H1 (cell line): ENCODE measurements at regions not wholly inside any gene's neighbourhood (a gene's known extent, or its start where the extent isn't known, plus 50 kb on each side); places are given as distances from the start of the nearest gene placed in this dataset.

Source experiments
- CTCF ChIA-PET: fragments of 300-600 bp; sonication (Branson Sonifier 250); formaldehyde crosslinking; loops from one replicate; lab custom pipeline; 2021; ENCODE audit not compliant: partially characterized antibody; lab: Charles Lee
- POLR2A ChIA-PET: fragments of 300-600 bp; sonication (Branson Sonifier 250); formaldehyde crosslinking; loops from one replicate; lab custom pipeline; 2021; ENCODE audit warnings: inconsistent platforms; ENCODE audit not compliant: partially characterized antibody; lab: Charles Lee
- DNase-seq, 2 experiments: peaks; one replicate each; pipeline versions ENCODE4 v3.0.0 to v3.0.0-alpha.2; 2010 to 2022; ENCODE audit warnings: low spot score in 2 of 2, low read depth in 1 of 2, mixed read lengths in 1 of 2
- FAIRE-seq: peaks from 2 replicates; lab custom pipeline; 2011; peaks lifted over from hg19 to GRCh38; lab: Jason Lieb, UNC
- H2AFZ ChIP-seq: 2 replicates; pipeline ENCODE4 v1.8.1; 2012; ENCODE audit warnings: low read length, inconsistent platforms
- H2AK5ac ChIP-seq: 2 replicates; pipeline ENCODE4 v1.6.1; 2013; ENCODE audit warnings: low read depth, low read length
- H2BK120ac ChIP-seq: replicated peaks from 2 replicates; pipeline ENCODE3; 2013; ENCODE audit warnings: low read depth, low read length, inconsistent platforms
- H2BK12ac ChIP-seq: 2 replicates; pipeline ENCODE4 v1.6.1; 2013; ENCODE audit warnings: low read depth, low read length
- H2BK15ac ChIP-seq: 2 replicates; pipeline ENCODE4 v1.6.1; 2013; ENCODE audit warnings: low read length
- H2BK20ac ChIP-seq: 2 replicates; pipeline ENCODE4 v1.6.1; 2013; ENCODE audit warnings: low read length
- H2BK5ac ChIP-seq: 2 replicates; pipeline ENCODE4 v1.6.1; 2013; ENCODE audit warnings: low read depth, low read length
- H3K14ac ChIP-seq: 2 replicates; pipeline ENCODE4 v1.6.1; 2013; ENCODE audit warnings: inconsistent platforms; ENCODE audit not compliant: insufficient read length
- H3K18ac ChIP-seq: 2 replicates; pipeline ENCODE4 v1.6.1; 2013; ENCODE audit warnings: low read length; ENCODE audit errors: extremely low read depth
- H3K23ac ChIP-seq: 2 replicates; pipeline ENCODE4 v1.6.1; 2013; ENCODE audit warnings: inconsistent platforms; ENCODE audit not compliant: insufficient read length
- H3K23me2 ChIP-seq: 2 replicates; pipeline ENCODE4 v1.6.1; 2013; ENCODE audit warnings: low read depth, low read length
- H3K27ac ChIP-seq: 2 replicates; pipeline ENCODE4 v1.6.1; 2011; ENCODE audit warnings: low read depth, low read length, inconsistent platforms
- H3K27me3 ChIP-seq, 4 experiments: replicated peaks in 1 of 4; 1 replicate in 1 of 4; 2 replicates in 3 of 4; pipeline versions ENCODE4 v1.6.1 to v1.8.1; 2011 to 2013; ENCODE audit warnings: low read length in 3 of 4, mild to moderate bottlenecking in 3 of 4, inconsistent platforms in 2 of 4, mixed read lengths in 2 of 4, moderate library complexity in 1 of 4; ENCODE audit not compliant: control insufficient read depth in 3 of 4, insufficient read depth in 3 of 4; ENCODE audit errors: extremely low read depth in 1 of 4
- H3K36me3 ChIP-seq, 4 experiments: 2 replicates each; pipeline versions ENCODE4 v1.6.1 to v1.8.1; 2011 to 2013; ENCODE audit warnings: mild to moderate bottlenecking in 4 of 4, low read length in 3 of 4, moderate library complexity in 2 of 4, control low read depth in 1 of 4, inconsistent platforms in 1 of 4; ENCODE audit not compliant: insufficient read depth in 4 of 4, control insufficient read depth in 2 of 4
- H3K4ac ChIP-seq: replicated peaks from 2 replicates; pipeline ENCODE3; 2013; ENCODE audit warnings: low read length, low read depth, mixed read lengths, inconsistent platforms; ENCODE audit not compliant: insufficient read length
- H3K4me1 ChIP-seq, 4 experiments: replicated peaks in 1 of 4; 1 replicate in 1 of 4; 2 replicates in 3 of 4; pipeline versions ENCODE4 v1.6.1 to v1.8.1; 2011 to 2013; ENCODE audit warnings: low read length in 3 of 4, inconsistent platforms in 2 of 4, mixed read lengths in 1 of 4; ENCODE audit not compliant: insufficient read depth in 4 of 4, control insufficient read depth in 3 of 4
- H3K4me2 ChIP-seq, 2 experiments: 2 replicates each; pipeline versions ENCODE4 v1.6.1 to v1.8.1; 2011 to 2013; ENCODE audit warnings: low read depth in 2 of 2, low read length in 2 of 2, control low read depth in 1 of 2, inconsistent platforms in 1 of 2, mild to moderate bottlenecking in 1 of 2; ENCODE audit not compliant: insufficient read depth in 1 of 2
- H3K4me3 ChIP-seq, 4 experiments: fragments of 200-600, 300-600 bp in 1 of 4; sonication (generic), shearing (Covaris generic), sonication (Bioruptor Twin) in 1 of 4; 2 replicates each; pipeline versions ENCODE4 v1.5.1 to v1.8.1; 2011 to 2016; ENCODE audit warnings: low read length in 4 of 4, low read depth in 3 of 4, control low read depth in 2 of 4, inconsistent platforms in 2 of 4, mild to moderate bottlenecking in 2 of 4, mixed read lengths in 1 of 4, moderate library complexity in 1 of 4; ENCODE audit not compliant: insufficient read depth in 2 of 4; ENCODE audit errors: extremely low read depth in 1 of 4
- H3K56ac ChIP-seq: replicated peaks from 2 replicates; pipeline ENCODE3; 2013; ENCODE audit warnings: low read depth, mild to moderate bottlenecking, mixed read lengths, low read length, inconsistent platforms; ENCODE audit not compliant: insufficient read length
- H3K79me1 ChIP-seq: 2 replicates; pipeline ENCODE4 v1.6.1; 2013; ENCODE audit warnings: low read depth, low read length, control low read depth
- H3K79me2 ChIP-seq, 2 experiments: 2 replicates each; pipeline versions ENCODE4 v1.6.1 to v1.8.1; 2012 to 2013; ENCODE audit warnings: low read length in 2 of 2, mild to moderate bottlenecking in 2 of 2, inconsistent platforms in 1 of 2; ENCODE audit not compliant: insufficient read depth in 2 of 2, control insufficient read depth in 1 of 2
- H3K9ac ChIP-seq, 4 experiments: replicated peaks in 1 of 4; 1 replicate in 1 of 4; 2 replicates in 3 of 4; pipeline versions ENCODE4 v1.6.1 to v1.8.1; 2011 to 2013; ENCODE audit warnings: low read depth in 3 of 4, low read length in 3 of 4, control low read depth in 2 of 4, mild to moderate bottlenecking in 2 of 4, moderate library complexity in 2 of 4, inconsistent platforms in 1 of 4; ENCODE audit errors: extremely low read depth in 1 of 4
- H3K9me3 ChIP-seq, 2 experiments: 2 replicates each; pipeline versions ENCODE4 v1.6.1 to v1.8.1; 2012 to 2013; ENCODE audit warnings: mild to moderate bottlenecking in 2 of 2, moderate library complexity in 2 of 2, control low read depth in 1 of 2, inconsistent platforms in 1 of 2, low read depth in 1 of 2, low read length in 1 of 2, mixed read lengths in 1 of 2; ENCODE audit not compliant: insufficient read depth in 2 of 2
- H4K20me1 ChIP-seq, 2 experiments: replicated peaks in 1 of 2; 2 replicates each; pipeline versions ENCODE3 to v1.8.1; 2011 to 2013; ENCODE audit warnings: inconsistent platforms in 2 of 2, low read length in 2 of 2, mild to moderate bottlenecking in 1 of 2; ENCODE audit not compliant: insufficient read depth in 2 of 2, control insufficient read depth in 1 of 2
- H4K5ac ChIP-seq: 2 replicates; pipeline ENCODE4 v1.6.1; 2013; ENCODE audit warnings: low read length, low read depth, mixed read lengths, inconsistent platforms; ENCODE audit not compliant: insufficient read length
- H4K8ac ChIP-seq: 2 replicates; pipeline ENCODE4 v1.8.0; 2013; ENCODE audit warnings: mild to moderate bottlenecking, moderate library complexity, low read length, inconsistent platforms; ENCODE audit not compliant: insufficient read depth; ENCODE audit errors: extremely low read depth
- H4K91ac ChIP-seq: replicated peaks from 2 replicates; pipeline ENCODE3; 2013; ENCODE audit warnings: low read length, mixed read lengths, inconsistent platforms; ENCODE audit not compliant: insufficient read length
- CBX5 ChIP-seq: fragments of 300-800, 300-1000 bp; sonication (generic); IDR thresholded peaks from 2 replicates; pipeline ENCODE4 v1.7.1; 2016; ENCODE audit warnings: antibody characterized with exemption, low read length, low read depth
- CBX8 ChIP-seq: fragments of 300-800, 300-1000 bp; sonication (generic); IDR thresholded peaks from 2 replicates; pipeline ENCODE4 v1.7.1; 2016; ENCODE audit warnings: low read depth, low read length, borderline replicate concordance
- EP300 ChIP-seq, 2 experiments: IDR thresholded peaks; 1 replicate in 1 of 2; 2 replicates in 1 of 2; pipeline ENCODE4 v1.6.1; 2011 to 2012; ENCODE audit warnings: low read depth in 2 of 2, low read length in 2 of 2, mild to moderate bottlenecking in 2 of 2, borderline replicate concordance in 1 of 2, inconsistent platforms in 1 of 2, moderate library complexity in 1 of 2
- EZH2 ChIP-seq: fragments of 200-600 bp; sonication (generic); IDR thresholded peaks from 2 replicates; pipeline ENCODE4 v1.7.1; 2012; ENCODE audit warnings: low read depth, mild to moderate bottlenecking, moderate library complexity, low read length, inconsistent platforms; ENCODE audit not compliant: severe bottlenecking
- FOSL1 ChIP-seq: IDR thresholded peaks from 2 replicates; pipeline ENCODE4 v1.6.1; 2011; ENCODE audit warnings: mild to moderate bottlenecking, low read depth, low read length, moderate library complexity; ENCODE audit not compliant: insufficient read depth
- KDM1A ChIP-seq: fragments of 200-600, 300-600 bp; sonication (generic); IDR thresholded peaks from 2 replicates; pipeline ENCODE4 v1.7.1; 2016; ENCODE audit warnings: mild to moderate bottlenecking, low read length, borderline replicate concordance
- KDM4A ChIP-seq: IDR thresholded peaks from one replicate; pipeline ENCODE4 v1.7.1; 2012; ENCODE audit warnings: low read depth, mild to moderate bottlenecking, moderate library complexity, low read length, inconsistent platforms; ENCODE audit not compliant: severe bottlenecking
- NANOG ChIP-seq: IDR thresholded peaks from 2 replicates; pipeline ENCODE4 v1.6.1; 2011; ENCODE audit warnings: low read length, low read depth, mild to moderate bottlenecking, inconsistent platforms; ENCODE audit not compliant: insufficient read depth, poor library complexity, severe bottlenecking
- RNF2 ChIP-seq: fragments of 200-900, 300-1000 bp; sonication (generic); IDR thresholded peaks from 2 replicates; pipeline ENCODE4 v1.7.1; 2016; ENCODE audit warnings: borderline replicate concordance, low read depth, mild to moderate bottlenecking, antibody characterized with exemption, low read length; ENCODE audit not compliant: poor library complexity, severe bottlenecking; ENCODE audit errors: missing control alignments
- SP4 ChIP-seq: IDR thresholded peaks from 2 replicates; pipeline ENCODE4 v1.6.1; 2012; ENCODE audit warnings: low read length, inconsistent platforms
- TAF7 ChIP-seq: optimal IDR thresholded peaks from 2 replicates; pipeline ENCODE3; 2011; ENCODE audit warnings: low read depth, mild to moderate bottlenecking, inconsistent platforms, low read length, moderate library complexity, borderline replicate concordance
- WGBS, 2 experiments: shearing (Covaris generic) in 1 of 2; methylation state at CpG; one replicate each; pipeline versions ENCODE4 v1.1.6 to v1.1.7; 2013 to 2015; ENCODE audit warnings: low lambda C conversion rate in 2 of 2, mixed read lengths in 2 of 2, inconsistent platforms in 1 of 2, low coverage in 1 of 2, missing lambda C conversion rate in 1 of 2; ENCODE audit not compliant: insufficient replicate concordance in 2 of 2, insufficient coverage in 1 of 2, insufficient read length in 1 of 2; ENCODE audit errors: extremely low coverage in 1 of 2, missing lambda C conversion rate in 1 of 2; 5-methylcytosine and 5-hydroxymethylcytosine counted together
- TF ChIP-seq, protein P1 (sequence below): IDR thresholded peaks from 2 replicates; pipeline ENCODE4 v1.6.1; 2012; ENCODE audit warnings: low read length, inconsistent platforms

- no peaks in the 10 kb centered on the region for H3K79me1 ChIP-seq
- no peaks in the 10 kb centered on the region for H3K79me2 ChIP-seq
- no peak overlapping the region for H3K56ac ChIP-seq
- H4K91ac ChIP-seq, result no peak overlapping the region
- no peak overlapping the region for H4K5ac ChIP-seq
- H2BK12ac ChIP-seq, result no peak overlapping the region
- no peaks in the 10 kb centered on the region for H4K20me1 ChIP-seq
- H3K9me3 ChIP-seq, result no peaks in the 10 kb centered on the region
- no peak overlapping the region for H2BK120ac ChIP-seq
- H3K9ac ChIP-seq, result no peak overlapping the region
- POLR2A ChIA-PET, result no interaction called here
- no peak overlapping the region for H2AFZ ChIP-seq
- no peaks in the 10 kb centered on the region for H3K36me3 ChIP-seq
- TF ChIP-seq KDM4A (no peak), SP4 (no peak), NANOG (no peak), EP300 (IDR thresholded peaks at IDR 0.05; ENCODE audit: borderline replicate concordance in 1 of 2, low read depth in 2 of 2, low read length in 2 of 2) (no peak), KDM1A (no peak), EZH2 (no peak), CBX8 (no peak), FOSL1 (no peak), TAF7 (no peak), RNF2 (no peak), CBX5 (no peak)
- TF ChIP-seq, protein P1, sequence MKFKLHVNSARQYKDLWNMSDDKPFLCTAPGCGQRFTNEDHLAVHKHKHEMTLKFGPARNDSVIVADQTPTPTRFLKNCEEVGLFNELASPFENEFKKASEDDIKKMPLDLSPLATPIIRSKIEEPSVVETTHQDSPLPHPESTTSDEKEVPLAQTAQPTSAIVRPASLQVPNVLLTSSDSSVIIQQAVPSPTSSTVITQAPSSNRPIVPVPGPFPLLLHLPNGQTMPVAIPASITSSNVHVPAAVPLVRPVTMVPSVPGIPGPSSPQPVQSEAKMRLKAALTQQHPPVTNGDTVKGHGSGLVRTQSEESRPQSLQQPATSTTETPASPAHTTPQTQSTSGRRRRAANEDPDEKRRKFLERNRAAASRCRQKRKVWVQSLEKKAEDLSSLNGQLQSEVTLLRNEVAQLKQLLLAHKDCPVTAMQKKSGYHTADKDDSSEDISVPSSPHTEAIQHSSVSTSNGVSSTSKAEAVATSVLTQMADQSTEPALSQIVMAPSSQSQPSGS, result no peak
- H2AK5ac ChIP-seq, result no peak overlapping the region
- CTCF ChIA-PET, result interaction anchor here (1.6 kb wide), 1 partner anchor 14 kb away, joined by 4 read pairs; no protein-coding TSS in a partner anchor
- no peak overlapping the region for H3K4me2 ChIP-seq
- FAIRE-seq (no peak), DNase-seq (no peak)
- H3K4me1 ChIP-seq, result no peaks in the 10 kb centered on the region
- H2BK5ac ChIP-seq, result no peak overlapping the region
- no peak overlapping the region for H3K4me3 ChIP-seq
- H2BK20ac ChIP-seq, result no peak overlapping the region
- no peak overlapping the region for H4K8ac ChIP-seq
- WGBS, 2 experiments, result 78% methylated on average over 6 of the region's 6 CpGs; no CpG with 5 or more reads in 1 of the 2 experiments
- no peak overlapping the region for H3K27ac ChIP-seq
- H3K23me2 ChIP-seq, result no peaks in the 10 kb centered on the region
- no peaks in the 10 kb centered on the region for H3K27me3 ChIP-seq
- H3K14ac ChIP-seq, result no peak overlapping the region
- H3K18ac ChIP-seq, result no peak overlapping the region
- no peak overlapping the region for H2BK15ac ChIP-seq
- H3K4ac ChIP-seq, result no peak overlapping the region
- H3K23ac ChIP-seq, result no peak overlapping the region
Observed at GRCh38 chr3:153029350-153029749, 132.7 kb upstream of the RAP2B start.
